Esophagus squamous epithelium (tissue), 5 donors: ENCODE measurements at regions not wholly inside any gene's neighbourhood (a gene's known extent, or its start where the extent isn't known, plus 50 kb on each side); places are given as distances from the start of the nearest gene placed in this dataset.

Experiments used
- DNase-seq: peaks from one replicate; lab custom pipeline; 2025; lab: John Stamatoyannopoulos, UW
- H3K27ac ChIP-seq, 4 donors: fragments of 200-600 bp; sonication (generic); one replicate each; pipeline ENCODE4 v1.5.1; 2016 to 2019; ENCODE audit warnings: mild to moderate bottlenecking in 1 of 4
- H3K27me3 ChIP-seq, 4 donors: fragments of 200-600 bp; sonication (generic); 1 replicate in 3 of 4; 2 replicates in 1 of 4; pipeline versions ENCODE4 v1.5.1 to v1.6.0; 2017 to 2021; ENCODE audit warnings: antibody characterized with exemption in 1 of 4
- H3K36me3 ChIP-seq, 3 donors: fragments of 200-600 bp; sonication (generic); one replicate each; pipeline ENCODE4 v1.5.1; 2016 to 2019
- H3K4me1 ChIP-seq, 3 donors: fragments of 200-600 bp; sonication (generic); one replicate each; pipeline ENCODE4 v1.5.1; 2017 to 2019
- H3K4me3 ChIP-seq, 4 donors: fragments of 200-600 bp; sonication (generic); 1 replicate in 3 of 4; 2 replicates in 1 of 4; pipeline ENCODE4 v1.5.1; 2016 to 2019; ENCODE audit warnings: mild to moderate bottlenecking in 2 of 4, moderate library complexity in 1 of 4
- H3K9me3 ChIP-seq, 3 donors: fragments of 200-600 bp; sonication (generic); one replicate each; pipeline ENCODE4 v1.5.1; 2016 to 2019
- CTCF ChIP-seq, 6 experiments: fragments of 450-650 bp in 4 of 6; fragments of 200-600 bp in 2 of 6; sonication (generic) in 2 of 6; IDR thresholded peaks; one replicate each; pipeline ENCODE4 v1.5.1; 2016 to 2019; ENCODE audit warnings: antibody characterized with exemption in 6 of 6, mild to moderate bottlenecking in 4 of 6, moderate library complexity in 4 of 6
- POLR2A ChIP-seq, 4 donors: fragments of 450-650 bp; IDR thresholded peaks; one replicate each; pipeline ENCODE4 v1.6.1; 2017; ENCODE audit warnings: antibody characterized with exemption in 4 of 4, mild to moderate bottlenecking in 4 of 4, moderate library complexity in 3 of 4
- WGBS, 2 donors: methylation state at CpG; one replicate each; pipeline ENCODE4 v1.1.5; 2018; 5-methylcytosine and 5-hydroxymethylcytosine counted together
- intact Hi-C: fragments of 100-400 bp; cut with DNase I; formaldehyde crosslinking; loops from one replicate; pipeline ENCODE4 v1.15.0; 2022
- donor health status: DM: yes; HTN: yes; CAD: no.

- DNase-seq: no peak
- Histone ChIP-seq H3K9me3 (peaks cover 0 to 8% (median 7%) of the 10 kb centered on the region in 3 donors), H3K27ac (no peak overlapping the region), H3K36me3 (no peaks in the 10 kb centered on the region), H3K4me3 (no peak overlapping the region), H3K4me1 (no peaks in the 10 kb centered on the region), H3K27me3 (no peaks in the 10 kb centered on the region)
- intact Hi-C loops: no loop called here
- WGBS, 2 donors: 69 to 75% methylated on average over 6 of the region's 6 CpGs
- TF ChIP-seq POLR2A (IDR thresholded peaks at IDR 0.05) (no peak), CTCF (IDR thresholded peaks at IDR 0.05) (no peak)
Observed at GRCh38 chr14:23814527-23815256, 138.9 kb upstream of the DHRS4 start.

- H3K36me3 ChIP-seq: no peaks in the 10 kb centered on the region
- 77 to 97% methylated on average over 3 to 5 of the region's 5 CpGs for WGBS, 2 donors
- no peaks in the 10 kb centered on the region for H3K4me1 ChIP-seq
- TF ChIP-seq CTCF (IDR thresholded peaks at IDR 0.05): no peak
- TF ChIP-seq POLR2A (IDR thresholded peaks at IDR 0.05): no peak
- no peak for DNase-seq
- H3K27me3 ChIP-seq: no peaks in the 10 kb centered on the region
- no peak overlapping the region for H3K27ac ChIP-seq
- peaks cover 0 to 8% (median 7%) of the 10 kb centered on the region in 3 donors for H3K9me3 ChIP-seq
- no peak overlapping the region for H3K4me3 ChIP-seq
- intact Hi-C loops: no loop called here
Observed at GRCh38 chr14:23816371-23816770, 137.2 kb upstream of the DHRS4 start.

- 40 to 51% methylated on average over 3 to 4 of the region's 4 CpGs for WGBS, 2 donors
- no peak overlapping the region for H3K4me3 ChIP-seq
- no peaks in the 10 kb centered on the region for H3K27me3 ChIP-seq
- H3K27ac ChIP-seq: no peak overlapping the region
- H3K4me1 ChIP-seq: no peaks in the 10 kb centered on the region
- TF ChIP-seq POLR2A (IDR thresholded peaks at IDR 0.05) (no peak), CTCF (IDR thresholded peaks at IDR 0.05) (no peak)
- no peak for DNase-seq
- H3K36me3 ChIP-seq: no peaks in the 10 kb centered on the region
- intact Hi-C loops: no loop called here
- peaks cover 0 to 8% (median 7%) of the 10 kb centered on the region in 3 donors for H3K9me3 ChIP-seq
Observed at GRCh38 chr14:23817164-23817767, 136.3 kb upstream of the DHRS4 start.

- TF ChIP-seq CTCF (IDR thresholded peaks at IDR 0.05) (no peak), POLR2A (IDR thresholded peaks at IDR 0.05) (no peak)
- Histone ChIP-seq H3K27me3 (no peaks in the 10 kb centered on the region), H3K27ac (no peak overlapping the region), H3K36me3 (no peaks in the 10 kb centered on the region), H3K4me1 (no peaks in the 10 kb centered on the region), H3K4me3 (no peak overlapping the region), H3K9me3 (no peaks in the 10 kb centered on the region)
- intact Hi-C loops: no loop called here
- WGBS, 2 donors: 73 to 75% methylated on average over 8 of the region's 13 CpGs
- no peak for DNase-seq
Observed at GRCh38 chr14:23827100-23827892, 126.3 kb upstream of the DHRS4 start.

- no peaks in the 10 kb centered on the region for H3K27me3 ChIP-seq
- TF ChIP-seq CTCF (IDR thresholded peaks at IDR 0.05): no peak
- no peak for TF ChIP-seq POLR2A (IDR thresholded peaks at IDR 0.05)
- no peaks in the 10 kb centered on the region for H3K9me3 ChIP-seq
- H3K36me3 ChIP-seq: no peaks in the 10 kb centered on the region
- intact Hi-C loops: no loop called here
- no peak overlapping the region for H3K27ac ChIP-seq
- WGBS, 2 donors: 63 to 64% methylated on average over 2 to 4 of the region's 4 CpGs
- H3K4me3 ChIP-seq: no peak overlapping the region
- no peaks in the 10 kb centered on the region for H3K4me1 ChIP-seq
- no peak for DNase-seq
Observed at GRCh38 chr14:23828001-23828400, 125.6 kb upstream of the DHRS4 start.
